ENCODE measurements at regions not wholly inside any gene's neighbourhood (a gene's known extent, or its start where the extent isn't known, plus 50 kb on each side); places are given as distances from the start of the nearest gene placed in this dataset.

DNA sequence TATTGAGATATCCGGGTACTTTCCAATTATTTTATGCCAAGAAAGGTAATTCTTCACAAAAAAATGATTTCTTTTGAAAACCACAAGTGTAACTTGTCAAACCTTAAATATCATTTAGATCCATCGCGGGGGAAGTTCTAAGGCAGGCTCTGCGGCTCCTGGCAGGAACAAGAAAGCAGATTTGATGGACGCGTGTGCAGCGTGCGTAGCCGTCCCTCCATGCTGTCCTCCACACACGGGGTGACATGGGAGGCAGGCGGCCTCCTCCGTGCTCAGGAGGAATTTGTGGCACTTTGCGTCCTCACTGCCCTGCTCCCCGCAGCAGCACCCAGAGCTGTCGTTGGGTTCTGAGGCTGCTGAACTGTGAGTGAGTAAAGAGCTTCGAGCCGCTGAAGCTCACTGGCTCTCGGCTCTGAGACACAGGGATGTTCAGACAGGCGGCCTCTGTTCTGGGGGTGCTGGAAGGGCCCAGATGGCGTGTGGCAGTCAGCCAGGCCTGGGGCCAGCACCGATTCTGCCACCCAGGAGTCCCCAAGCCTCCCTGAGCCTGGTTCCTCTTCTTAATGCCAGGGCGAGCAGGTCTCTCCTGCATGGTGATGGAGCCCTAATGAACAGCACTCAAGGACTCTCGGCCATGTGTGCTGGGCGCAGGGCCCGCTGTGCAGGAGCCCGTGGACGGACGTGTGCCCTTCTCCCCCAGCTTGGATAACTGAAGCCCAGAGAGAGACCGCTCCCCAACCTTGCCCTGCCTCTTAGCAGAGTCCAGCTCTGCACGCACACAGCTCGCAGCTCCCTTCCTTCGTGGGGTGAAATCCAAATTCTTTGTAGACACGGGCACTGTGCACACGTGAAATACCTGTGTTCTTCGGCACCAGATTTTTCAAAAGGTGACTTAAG is 185.4 kb upstream of the SHH start:
- DNase-seq (ENCODE audit: low read depth in 2 of 2) = no peak
- no peak overlapping the region for H3K4me3 ChIP-seq (replicated peaks in 1 of 2; ENCODE audit: low read depth in 2 of 2, low read length in 2 of 2)
- TF ChIP-seq, protein P1, sequence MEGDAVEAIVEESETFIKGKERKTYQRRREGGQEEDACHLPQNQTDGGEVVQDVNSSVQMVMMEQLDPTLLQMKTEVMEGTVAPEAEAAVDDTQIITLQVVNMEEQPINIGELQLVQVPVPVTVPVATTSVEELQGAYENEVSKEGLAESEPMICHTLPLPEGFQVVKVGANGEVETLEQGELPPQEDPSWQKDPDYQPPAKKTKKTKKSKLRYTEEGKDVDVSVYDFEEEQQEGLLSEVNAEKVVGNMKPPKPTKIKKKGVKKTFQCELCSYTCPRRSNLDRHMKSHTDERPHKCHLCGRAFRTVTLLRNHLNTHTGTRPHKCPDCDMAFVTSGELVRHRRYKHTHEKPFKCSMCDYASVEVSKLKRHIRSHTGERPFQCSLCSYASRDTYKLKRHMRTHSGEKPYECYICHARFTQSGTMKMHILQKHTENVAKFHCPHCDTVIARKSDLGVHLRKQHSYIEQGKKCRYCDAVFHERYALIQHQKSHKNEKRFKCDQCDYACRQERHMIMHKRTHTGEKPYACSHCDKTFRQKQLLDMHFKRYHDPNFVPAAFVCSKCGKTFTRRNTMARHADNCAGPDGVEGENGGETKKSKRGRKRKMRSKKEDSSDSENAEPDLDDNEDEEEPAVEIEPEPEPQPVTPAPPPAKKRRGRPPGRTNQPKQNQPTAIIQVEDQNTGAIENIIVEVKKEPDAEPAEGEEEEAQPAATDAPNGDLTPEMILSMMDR (IDR thresholded peaks at IDR 0.05; ENCODE audit: low read depth, low read length) = no peak

- TF ChIP-seq, protein P1 (IDR thresholded peaks at IDR 0.05; ENCODE audit: low read depth, low read length) = no peak
- DNase-seq (ENCODE audit: low read depth in 2 of 2) = no peak
- H3K4me3 ChIP-seq (replicated peaks in 1 of 2; ENCODE audit: low read depth in 2 of 2, low read length in 2 of 2) = no peak overlapping the region
These were observed 184.5 kb upstream of the SHH start for GRCh38 chr7:155996718-155997280.

GRCh38 chr7:155995183-155995612 is 182.9 kb upstream of the SHH start:
- H3K4me3 ChIP-seq (replicated peaks in 1 of 2; ENCODE audit: low read depth in 2 of 2, low read length in 2 of 2) = no peak overlapping the region
- TF ChIP-seq, protein P1 (IDR thresholded peaks at IDR 0.05; ENCODE audit: low read depth, low read length) = no peak

GRCh38 chr7:155994279-155994811 is 182.1 kb upstream of the SHH start:
- no peak overlapping the region for H3K4me3 ChIP-seq (replicated peaks in 1 of 2; ENCODE audit: low read depth in 2 of 2, low read length in 2 of 2)
- DNase-seq (ENCODE audit: low read depth in 2 of 2) = no peak
- TF ChIP-seq, protein P1 (IDR thresholded peaks at IDR 0.05; ENCODE audit: low read depth, low read length) = no peak

More at GRCh38 chr7:155995183-155995612, 182.9 kb upstream of the SHH start:
- DNase-seq (ENCODE audit: low read depth in 2 of 2) = no peak

- no peak for DNase-seq (ENCODE audit: low read depth in 2 of 2)
- TF ChIP-seq, protein P1 (IDR thresholded peaks at IDR 0.05; ENCODE audit: low read depth, low read length) = no peak
- no peak overlapping the region for H3K4me3 ChIP-seq (replicated peaks in 1 of 2; ENCODE audit: low read depth in 2 of 2, low read length in 2 of 2)
These were observed 181.4 kb upstream of the SHH start for GRCh38 chr7:155993420-155994278.

GRCh38 chr7:155992974-155993373 is 180.7 kb upstream of the SHH start:
- DNase-seq (ENCODE audit: low read depth in 2 of 2) = no peak
- H3K4me3 ChIP-seq (replicated peaks in 1 of 2; ENCODE audit: low read depth in 2 of 2, low read length in 2 of 2) = no peak overlapping the region
- TF ChIP-seq, protein P1 (IDR thresholded peaks at IDR 0.05; ENCODE audit: low read depth, low read length) = no peak
